ENCODE measurements at regions not wholly inside any gene's neighbourhood (a gene's known extent, or its start where the extent isn't known, plus 50 kb on each side); places are given as distances from the start of the nearest gene placed in this dataset.

- no peak for DNase-seq
These were observed 157.9 kb downstream of the ASB1 start for GRCh38 chr2:238584617-238585016.

- no peak for DNase-seq
These were observed 159.4 kb downstream of the ASB1 start for GRCh38 chr2:238585836-238586821.

- DNase-seq, result no peak
These were observed 160.4 kb downstream of the ASB1 start for GRCh38 chr2:238586931-238587775.

GRCh38 chr2:238587776-238588660, 161.3 kb downstream of the ASB1 start:
- DNase-seq, result no peak

GRCh38 chr2:238589591-238590460, 163.1 kb downstream of the ASB1 start:
- no peak for DNase-seq

- DNase-seq, result no peak
These were observed 165.0 kb downstream of the ASB1 start for GRCh38 chr2:238591732-238592131.

GRCh38 chr2:238593236-238593635, 166.5 kb downstream of the ASB1 start:
- no peak for DNase-seq

GRCh38 chr2:238593678-238594077, 167.0 kb downstream of the ASB1 start:
- DNase-seq, result no peak

GRCh38 chr2:238594796-238595749, 168.3 kb downstream of the ASB1 start:
- no peak for DNase-seq

- no peak for DNase-seq
These were observed 169.2 kb downstream of the ASB1 start for GRCh38 chr2:238595750-238596570.

GRCh38 chr2:238596571-238597551, 170.1 kb downstream of the ASB1 start:
- no peak for DNase-seq

- DNase-seq, result no peak
These were observed 171.2 kb downstream of the ASB1 start for GRCh38 chr2:238597638-238598528.

GRCh38 chr2:238598802-238599530, 172.2 kb downstream of the ASB1 start:
- no peak for DNase-seq

- no peak for DNase-seq
These were observed 173.1 kb downstream of the ASB1 start for GRCh38 chr2:238599549-238600505.
